ENCODE measurements at regions not wholly inside any gene's neighbourhood (a gene's known extent, or its start where the extent isn't known, plus 50 kb on each side); places are given as distances from the start of the nearest gene placed in this dataset.

DNA sequence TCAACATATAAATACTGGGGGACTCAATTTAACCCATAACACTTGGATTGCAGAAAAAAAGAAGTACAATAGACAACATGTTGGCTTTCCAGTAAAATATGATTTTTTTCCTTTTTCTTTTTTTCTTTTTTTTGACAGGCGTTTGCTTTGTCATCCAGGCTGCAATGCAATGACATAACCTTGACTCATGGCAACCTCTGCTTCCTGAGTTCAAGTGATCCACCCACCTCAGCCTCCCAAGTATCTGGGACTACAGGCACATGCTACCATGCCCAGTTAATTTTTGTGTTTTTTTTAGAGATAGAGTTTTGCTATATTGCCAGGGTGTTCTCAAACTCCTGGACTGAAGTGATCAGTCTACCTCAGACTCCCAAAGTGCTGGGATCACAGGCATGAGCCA is 1512.0 kb upstream of the PRMT6 start:
- TF ChIP-seq, protein P1, sequence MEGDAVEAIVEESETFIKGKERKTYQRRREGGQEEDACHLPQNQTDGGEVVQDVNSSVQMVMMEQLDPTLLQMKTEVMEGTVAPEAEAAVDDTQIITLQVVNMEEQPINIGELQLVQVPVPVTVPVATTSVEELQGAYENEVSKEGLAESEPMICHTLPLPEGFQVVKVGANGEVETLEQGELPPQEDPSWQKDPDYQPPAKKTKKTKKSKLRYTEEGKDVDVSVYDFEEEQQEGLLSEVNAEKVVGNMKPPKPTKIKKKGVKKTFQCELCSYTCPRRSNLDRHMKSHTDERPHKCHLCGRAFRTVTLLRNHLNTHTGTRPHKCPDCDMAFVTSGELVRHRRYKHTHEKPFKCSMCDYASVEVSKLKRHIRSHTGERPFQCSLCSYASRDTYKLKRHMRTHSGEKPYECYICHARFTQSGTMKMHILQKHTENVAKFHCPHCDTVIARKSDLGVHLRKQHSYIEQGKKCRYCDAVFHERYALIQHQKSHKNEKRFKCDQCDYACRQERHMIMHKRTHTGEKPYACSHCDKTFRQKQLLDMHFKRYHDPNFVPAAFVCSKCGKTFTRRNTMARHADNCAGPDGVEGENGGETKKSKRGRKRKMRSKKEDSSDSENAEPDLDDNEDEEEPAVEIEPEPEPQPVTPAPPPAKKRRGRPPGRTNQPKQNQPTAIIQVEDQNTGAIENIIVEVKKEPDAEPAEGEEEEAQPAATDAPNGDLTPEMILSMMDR (IDR thresholded peaks at IDR 0.05; ENCODE audit: low read depth, low read length): no peak
- no peak for TF ChIP-seq EZH2phosphoT487 (IDR thresholded peaks at IDR 0.05; ENCODE audit: low read depth)

All from OCI-LY3 (cell line).